GM23248 (cell line): ENCODE measurements at regions not wholly inside any gene's neighbourhood (a gene's known extent, or its start where the extent isn't known, plus 50 kb on each side); places are given as distances from the start of the nearest gene placed in this dataset.
"Not testable (repeated sequence)": the region's sequence is repeated elsewhere in the genome, so short reads cannot be mapped to it uniquely, and the experiment has no call there.

ENCODE experiments used
- EZH2 ChIP-seq: fragments of 200-600 bp; sonication (generic); IDR thresholded peaks from 2 replicates; pipeline ENCODE4 v1.6.1; 2018; ENCODE audit warnings: antibody characterized with exemption, mild to moderate bottlenecking; ENCODE audit not compliant: insufficient read depth, poor library complexity, severe bottlenecking
- EZH2phosphoT487 ChIP-seq: fragments of 200-600 bp; sonication (generic); IDR thresholded peaks from 2 replicates; pipeline ENCODE4 v1.6.1; 2018; ENCODE audit warnings: antibody characterized with exemption, moderate library complexity, mild to moderate bottlenecking, low read depth; ENCODE audit not compliant: insufficient read depth

GRCh38 chr5:7268722-7269121, 127.2 kb upstream of the ADCY2 start:
- TF ChIP-seq EZH2, EZH2phosphoT487: not testable (repeated sequence)
